ENCODE measurements at regions not wholly inside any gene's neighbourhood (a gene's known extent, or its start where the extent isn't known, plus 50 kb on each side); places are given as distances from the start of the nearest gene placed in this dataset.
"Not testable (repeated sequence)": the region's sequence is repeated elsewhere in the genome, so short reads cannot be mapped to it uniquely, and the experiment has no call there.

GRCh38 chr13:108074429-108074828 lies 140.9 kb downstream of the LIG4 start:
- DNase-seq, result not testable (repeated sequence)

DNA sequence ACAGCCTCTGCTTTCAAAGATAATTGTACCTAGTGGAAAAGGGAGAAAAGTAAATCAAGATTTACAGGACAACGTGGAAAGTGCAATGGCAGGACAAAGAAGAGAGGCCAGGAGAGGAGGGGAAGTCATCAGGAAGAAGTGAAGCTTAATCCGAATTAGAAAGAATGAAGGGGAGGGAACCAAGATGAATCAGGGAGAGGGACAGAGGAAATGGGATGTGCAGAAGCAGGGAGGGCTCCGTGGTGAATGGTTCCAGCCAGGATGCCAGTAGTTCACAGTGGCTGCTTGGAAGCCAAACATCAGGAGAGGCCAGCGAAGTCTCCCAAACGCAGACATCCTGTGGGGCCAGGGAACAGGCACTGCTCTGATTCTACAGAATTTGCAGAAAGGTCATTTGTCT lies 144.4 kb downstream of the LIG4 start:
- DNase-seq, result no peak

- DNase-seq, result no peak
Observed at GRCh38 chr13:108070491-108070890, 144.8 kb downstream of the LIG4 start.

DNA sequence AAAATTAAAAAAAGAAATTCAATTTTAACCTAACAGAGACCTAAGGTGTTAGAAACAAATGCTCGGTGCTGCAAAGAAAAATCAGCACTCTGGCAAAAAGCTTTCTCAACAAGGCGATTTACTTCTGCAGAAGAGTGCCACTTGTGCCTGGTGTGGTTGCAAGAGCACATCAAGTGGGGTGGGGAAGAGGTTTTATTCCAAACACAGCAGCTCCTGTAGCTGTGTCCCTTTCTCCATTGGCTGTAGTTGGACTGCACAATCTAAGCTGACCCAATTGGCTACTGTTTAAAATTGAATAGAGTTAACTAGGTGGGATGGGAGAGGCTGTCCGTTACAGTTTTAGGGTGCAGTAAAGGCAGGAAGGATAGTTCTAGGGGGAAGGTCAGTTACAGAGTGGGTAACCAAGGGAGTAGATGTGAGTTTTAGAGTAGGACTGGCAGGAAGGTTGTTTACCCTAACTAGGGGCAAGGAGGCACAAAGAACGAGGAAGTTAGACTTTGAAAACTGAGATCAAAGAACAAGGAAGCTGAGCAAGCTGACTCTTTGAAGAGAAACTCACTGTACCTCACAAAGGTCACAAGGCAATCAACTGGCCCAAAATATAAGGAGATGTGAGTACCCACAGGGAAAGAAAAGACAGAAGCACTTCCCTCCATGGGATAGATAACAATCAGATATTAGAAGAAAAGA lies 145.7 kb downstream of the LIG4 start:
- DNase-seq, result no peak

- DNase-seq, result not testable (repeated sequence)
Observed at GRCh38 chr13:108064372-108064771, 151.0 kb downstream of the LIG4 start.

- no peak for DNase-seq
Observed at GRCh38 chr13:108060111-108060510, 155.2 kb downstream of the LIG4 start.

DNA sequence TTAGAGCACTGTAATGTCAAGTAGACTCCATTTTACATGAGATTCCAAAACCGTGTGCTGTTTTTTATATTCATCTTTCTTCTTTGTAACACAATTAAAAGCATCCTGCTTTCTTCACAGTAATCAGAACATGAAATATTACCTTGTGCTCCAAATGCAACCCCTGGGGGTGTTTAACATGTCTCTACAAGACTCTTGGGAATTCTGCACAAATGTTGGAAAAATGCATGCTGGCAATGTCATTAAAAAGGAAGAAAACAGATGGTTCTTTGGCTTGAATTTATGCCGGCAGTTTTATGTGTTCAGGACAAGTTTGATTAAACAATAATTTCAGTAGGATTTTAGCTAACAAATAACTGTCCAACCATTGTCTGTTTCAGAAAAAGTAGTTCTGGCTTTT lies 159.1 kb downstream of the LIG4 start:
- no peak for DNase-seq

GRCh38 chr13:108049211-108049610 lies 166.1 kb downstream of the LIG4 start:
- no peak for DNase-seq

GRCh38 chr13:108044954-108045353 lies 170.4 kb downstream of the LIG4 start:
- no peak for DNase-seq

DNA sequence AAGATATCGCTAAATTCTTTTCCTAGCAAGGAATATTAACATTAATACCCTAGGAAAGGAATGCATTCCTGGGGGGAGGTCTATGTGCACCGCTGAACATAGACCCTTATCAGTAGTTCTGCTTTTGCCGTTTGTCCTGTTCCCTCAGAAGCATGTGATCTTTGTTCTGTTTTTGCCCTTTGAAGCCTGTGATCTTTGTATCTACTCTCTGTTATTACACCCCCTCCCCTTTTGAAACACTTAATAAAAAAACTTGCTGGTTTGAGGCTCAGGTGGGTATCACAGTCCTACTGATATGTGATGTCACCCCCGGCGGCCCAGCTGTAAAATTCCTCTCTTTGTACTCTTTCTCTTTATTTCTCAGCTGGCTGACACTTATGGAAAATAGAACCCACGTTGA lies 172.5 kb downstream of the LIG4 start:
- DNase-seq, result not testable (repeated sequence)

GRCh38 chr13:108037348-108037747 lies 178.0 kb downstream of the LIG4 start:
- no peak for DNase-seq

GRCh38 chr13:108036411-108036932 lies 178.9 kb downstream of the LIG4 start:
- DNase-seq, result no peak

GRCh38 chr13:108034909-108035410 lies 180.4 kb downstream of the LIG4 start:
- DNase-seq, result no peak

DNA sequence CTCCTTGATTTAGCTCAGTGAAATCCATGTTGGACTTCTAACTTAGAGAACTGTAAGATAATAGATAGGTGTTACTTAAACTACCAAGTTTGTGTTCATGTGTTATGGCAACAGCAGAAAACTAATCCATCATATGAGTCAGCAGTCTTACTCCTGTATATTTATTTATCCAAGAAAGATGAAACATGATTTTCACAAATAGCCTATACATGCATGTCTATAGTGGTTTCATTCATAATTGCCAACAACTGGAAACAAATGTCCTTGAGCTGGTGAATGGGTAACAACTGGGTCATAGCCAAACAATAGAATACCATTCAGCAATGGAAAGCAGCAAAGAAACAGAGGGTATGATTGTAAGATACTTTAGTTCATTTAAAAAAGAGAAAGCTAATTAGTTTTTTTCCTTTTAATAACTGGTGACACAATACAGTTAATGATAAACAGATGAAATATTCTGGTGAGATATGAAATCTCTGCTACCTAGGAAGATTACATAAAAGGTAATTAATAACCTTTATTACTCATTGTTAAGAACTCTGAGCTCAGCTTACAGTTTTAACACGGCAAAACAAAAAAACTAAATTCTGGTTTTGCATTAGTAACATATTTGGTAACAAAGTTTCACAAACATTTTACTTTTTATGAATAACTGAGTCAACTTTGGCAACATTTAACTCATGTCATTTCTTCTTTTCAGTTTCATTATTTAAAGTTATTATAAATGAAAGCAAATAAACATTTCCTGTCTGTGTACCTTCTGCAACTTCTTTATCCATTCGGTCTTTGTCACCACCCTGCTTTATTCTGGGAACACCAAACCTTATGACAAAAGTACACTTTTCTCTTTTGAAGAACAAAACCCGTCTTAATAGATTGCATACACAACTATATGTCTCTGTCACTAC lies 181.3 kb downstream of the LIG4 start:
- DNase-seq, result no peak

GRCh38 chr13:108031865-108032264 lies 183.5 kb downstream of the LIG4 start:
- DNase-seq, result no peak

- DNase-seq, result no peak
Observed at GRCh38 chr13:108030769-108031168, 184.6 kb downstream of the LIG4 start.

DNA sequence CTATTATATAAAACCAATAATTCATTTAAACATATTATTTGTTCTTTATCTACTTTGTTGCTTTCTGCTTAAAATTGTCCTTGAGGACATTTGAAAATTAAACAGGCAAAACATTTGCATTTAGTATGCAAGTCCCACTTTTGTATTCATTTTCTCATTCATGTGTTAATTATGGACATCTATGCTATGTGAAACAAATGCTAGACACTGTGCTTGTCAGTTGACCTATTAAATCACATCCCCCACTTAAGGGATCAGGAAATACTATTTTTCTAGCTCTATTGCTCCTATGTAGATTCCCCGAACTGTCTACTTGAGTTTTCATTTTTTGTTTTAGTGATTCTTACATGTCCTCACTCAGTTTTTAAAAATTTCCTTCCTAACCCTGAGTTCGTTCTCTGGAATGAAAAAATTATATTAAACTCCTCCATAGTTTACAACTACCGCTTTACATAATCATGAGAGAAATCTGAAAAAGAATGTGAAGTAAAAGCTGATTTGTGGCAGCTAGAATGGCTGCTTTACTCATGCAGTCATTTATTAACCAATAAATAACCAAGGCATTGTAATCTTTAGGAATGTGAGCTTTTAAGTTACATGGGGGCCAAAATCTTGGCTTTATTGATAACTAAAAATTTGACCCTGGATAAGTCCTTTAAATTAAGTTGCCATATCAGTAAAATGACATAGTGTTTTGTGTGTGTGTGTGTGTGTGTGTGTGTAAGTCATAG lies 188.5 kb downstream of the LIG4 start:
- no peak for DNase-seq

- no peak for DNase-seq
Observed at GRCh38 chr13:108020027-108020426, 195.3 kb downstream of the LIG4 start.

DNA sequence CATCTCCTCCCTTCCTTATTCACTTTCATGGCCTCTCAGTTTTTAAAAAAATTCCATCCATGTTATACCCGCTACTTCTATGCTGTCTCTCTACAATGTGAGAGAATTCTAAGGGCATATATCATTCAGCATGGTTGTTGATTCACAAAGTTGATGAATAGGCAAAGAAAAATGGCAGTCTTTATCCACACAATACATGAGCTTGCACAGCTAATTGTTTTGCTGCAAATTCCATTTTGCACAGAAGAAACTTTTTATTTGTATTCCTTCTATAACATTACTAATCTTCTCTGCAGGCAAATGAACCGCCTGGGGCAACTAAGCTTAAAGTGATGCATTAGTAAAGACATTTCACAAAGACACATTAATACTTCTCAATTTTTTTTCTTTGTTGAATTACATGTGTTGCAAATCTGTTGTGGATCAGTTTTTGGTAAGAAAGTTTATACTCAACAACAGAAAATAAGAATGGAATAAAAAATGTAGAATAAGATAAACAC lies 196.9 kb downstream of the LIG4 start:
- no peak for DNase-seq

GRCh38 chr13:108006619-108007018 lies 208.7 kb downstream of the LIG4 start:
- DNase-seq, result no peak

GRCh38 chr13:108005231-108005630 lies 210.1 kb downstream of the LIG4 start:
- DNase-seq, result peak in 1 of 2 donors; percentile 50

DNA sequence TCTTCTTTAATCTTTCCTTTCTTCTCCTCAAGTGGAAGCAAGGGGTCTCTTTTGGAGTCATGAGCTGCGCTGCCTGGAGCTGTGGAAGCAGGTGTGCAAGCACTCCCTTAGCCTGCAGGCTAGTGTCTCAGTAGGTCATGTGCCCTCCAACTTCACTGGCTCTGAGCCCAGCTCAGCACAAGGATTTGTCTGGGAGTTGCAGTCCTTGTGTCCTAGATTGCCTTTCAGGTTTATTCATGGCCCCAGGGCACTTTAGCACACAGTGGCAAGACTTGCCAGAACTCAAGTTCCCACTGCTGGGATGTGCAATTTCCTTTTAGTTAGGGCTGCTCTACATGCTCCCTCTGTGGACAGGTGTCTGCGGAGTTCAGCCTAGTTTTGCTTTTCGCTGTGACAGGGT lies 211.7 kb downstream of the LIG4 start:
- no peak for DNase-seq

DNA sequence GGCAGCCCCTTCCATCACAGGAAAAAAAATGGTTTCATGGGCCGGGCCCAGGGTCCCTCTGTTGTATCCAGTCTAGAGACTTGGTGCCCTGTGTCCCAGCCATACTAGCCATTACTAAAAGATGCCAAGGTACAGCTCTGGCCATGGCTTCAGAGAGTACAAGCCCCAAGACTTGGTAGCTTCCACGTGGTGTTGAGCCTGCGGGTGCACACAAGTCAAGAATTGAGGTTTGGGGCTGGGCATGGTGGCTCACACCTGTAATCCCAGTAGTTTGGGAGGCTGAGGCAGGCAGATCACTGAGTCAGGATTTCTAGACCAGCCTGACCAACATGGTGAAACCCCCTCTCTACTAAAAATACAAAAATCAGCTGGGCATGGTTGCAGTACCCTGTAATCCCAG lies 214.3 kb downstream of the LIG4 start:
- no peak for DNase-seq
